H1 (cell line): ENCODE measurements at regions not wholly inside any gene's neighbourhood (a gene's known extent, or its start where the extent isn't known, plus 50 kb on each side); places are given as distances from the start of the nearest gene placed in this dataset.

Experiments used
- CTCF ChIA-PET: fragments of 300-600 bp; sonication (Branson Sonifier 250); formaldehyde crosslinking; loops from one replicate; lab custom pipeline; 2021; ENCODE audit not compliant: partially characterized antibody; lab: Charles Lee
- POLR2A ChIA-PET: fragments of 300-600 bp; sonication (Branson Sonifier 250); formaldehyde crosslinking; loops from one replicate; lab custom pipeline; 2021; ENCODE audit warnings: inconsistent platforms; ENCODE audit not compliant: partially characterized antibody; lab: Charles Lee
- DNase-seq, 2 experiments: peaks; one replicate each; pipeline versions ENCODE4 v3.0.0 to v3.0.0-alpha.2; 2010 to 2022; ENCODE audit warnings: low spot score in 2 of 2, low read depth in 1 of 2, mixed read lengths in 1 of 2
- FAIRE-seq: peaks from 2 replicates; lab custom pipeline; 2011; peaks lifted over from hg19 to GRCh38; lab: Jason Lieb, UNC
- H2AFZ ChIP-seq: 2 replicates; pipeline ENCODE4 v1.8.1; 2012; ENCODE audit warnings: low read length, inconsistent platforms
- H2AK5ac ChIP-seq: 2 replicates; pipeline ENCODE4 v1.6.1; 2013; ENCODE audit warnings: low read depth, low read length
- H2BK120ac ChIP-seq: replicated peaks from 2 replicates; pipeline ENCODE3; 2013; ENCODE audit warnings: low read depth, low read length, inconsistent platforms
- H2BK12ac ChIP-seq: 2 replicates; pipeline ENCODE4 v1.6.1; 2013; ENCODE audit warnings: low read depth, low read length
- H2BK15ac ChIP-seq: 2 replicates; pipeline ENCODE4 v1.6.1; 2013; ENCODE audit warnings: low read length
- H2BK20ac ChIP-seq: 2 replicates; pipeline ENCODE4 v1.6.1; 2013; ENCODE audit warnings: low read length
- H2BK5ac ChIP-seq: 2 replicates; pipeline ENCODE4 v1.6.1; 2013; ENCODE audit warnings: low read depth, low read length
- H3K14ac ChIP-seq: 2 replicates; pipeline ENCODE4 v1.6.1; 2013; ENCODE audit warnings: inconsistent platforms; ENCODE audit not compliant: insufficient read length
- H3K18ac ChIP-seq: 2 replicates; pipeline ENCODE4 v1.6.1; 2013; ENCODE audit warnings: low read length; ENCODE audit errors: extremely low read depth
- H3K23ac ChIP-seq: 2 replicates; pipeline ENCODE4 v1.6.1; 2013; ENCODE audit warnings: inconsistent platforms; ENCODE audit not compliant: insufficient read length
- H3K23me2 ChIP-seq: 2 replicates; pipeline ENCODE4 v1.6.1; 2013; ENCODE audit warnings: low read depth, low read length
- H3K27ac ChIP-seq: 2 replicates; pipeline ENCODE4 v1.6.1; 2011; ENCODE audit warnings: low read depth, low read length, inconsistent platforms
- H3K27me3 ChIP-seq, 4 experiments: replicated peaks in 1 of 4; 1 replicate in 1 of 4; 2 replicates in 3 of 4; pipeline versions ENCODE4 v1.6.1 to v1.8.1; 2011 to 2013; ENCODE audit warnings: low read length in 3 of 4, mild to moderate bottlenecking in 3 of 4, inconsistent platforms in 2 of 4, mixed read lengths in 2 of 4, moderate library complexity in 1 of 4; ENCODE audit not compliant: control insufficient read depth in 3 of 4, insufficient read depth in 3 of 4; ENCODE audit errors: extremely low read depth in 1 of 4
- H3K36me3 ChIP-seq, 4 experiments: 2 replicates each; pipeline versions ENCODE4 v1.6.1 to v1.8.1; 2011 to 2013; ENCODE audit warnings: mild to moderate bottlenecking in 4 of 4, low read length in 3 of 4, moderate library complexity in 2 of 4, control low read depth in 1 of 4, inconsistent platforms in 1 of 4; ENCODE audit not compliant: insufficient read depth in 4 of 4, control insufficient read depth in 2 of 4
- H3K4ac ChIP-seq: replicated peaks from 2 replicates; pipeline ENCODE3; 2013; ENCODE audit warnings: low read length, low read depth, mixed read lengths, inconsistent platforms; ENCODE audit not compliant: insufficient read length
- H3K4me1 ChIP-seq, 4 experiments: replicated peaks in 1 of 4; 1 replicate in 1 of 4; 2 replicates in 3 of 4; pipeline versions ENCODE4 v1.6.1 to v1.8.1; 2011 to 2013; ENCODE audit warnings: low read length in 3 of 4, inconsistent platforms in 2 of 4, mixed read lengths in 1 of 4; ENCODE audit not compliant: insufficient read depth in 4 of 4, control insufficient read depth in 3 of 4
- H3K4me2 ChIP-seq, 2 experiments: 2 replicates each; pipeline versions ENCODE4 v1.6.1 to v1.8.1; 2011 to 2013; ENCODE audit warnings: low read depth in 2 of 2, low read length in 2 of 2, control low read depth in 1 of 2, inconsistent platforms in 1 of 2, mild to moderate bottlenecking in 1 of 2; ENCODE audit not compliant: insufficient read depth in 1 of 2
- H3K4me3 ChIP-seq, 4 experiments: fragments of 200-600, 300-600 bp in 1 of 4; sonication (generic), shearing (Covaris generic), sonication (Bioruptor Twin) in 1 of 4; 2 replicates each; pipeline versions ENCODE4 v1.5.1 to v1.8.1; 2011 to 2016; ENCODE audit warnings: low read length in 4 of 4, low read depth in 3 of 4, control low read depth in 2 of 4, inconsistent platforms in 2 of 4, mild to moderate bottlenecking in 2 of 4, mixed read lengths in 1 of 4, moderate library complexity in 1 of 4; ENCODE audit not compliant: insufficient read depth in 2 of 4; ENCODE audit errors: extremely low read depth in 1 of 4
- H3K56ac ChIP-seq: replicated peaks from 2 replicates; pipeline ENCODE3; 2013; ENCODE audit warnings: low read depth, mild to moderate bottlenecking, mixed read lengths, low read length, inconsistent platforms; ENCODE audit not compliant: insufficient read length
- H3K79me1 ChIP-seq: 2 replicates; pipeline ENCODE4 v1.6.1; 2013; ENCODE audit warnings: low read depth, low read length, control low read depth
- H3K79me2 ChIP-seq, 2 experiments: 2 replicates each; pipeline versions ENCODE4 v1.6.1 to v1.8.1; 2012 to 2013; ENCODE audit warnings: low read length in 2 of 2, mild to moderate bottlenecking in 2 of 2, inconsistent platforms in 1 of 2; ENCODE audit not compliant: insufficient read depth in 2 of 2, control insufficient read depth in 1 of 2
- H3K9ac ChIP-seq, 4 experiments: replicated peaks in 1 of 4; 1 replicate in 1 of 4; 2 replicates in 3 of 4; pipeline versions ENCODE4 v1.6.1 to v1.8.1; 2011 to 2013; ENCODE audit warnings: low read depth in 3 of 4, low read length in 3 of 4, control low read depth in 2 of 4, mild to moderate bottlenecking in 2 of 4, moderate library complexity in 2 of 4, inconsistent platforms in 1 of 4; ENCODE audit errors: extremely low read depth in 1 of 4
- H3K9me3 ChIP-seq, 2 experiments: 2 replicates each; pipeline versions ENCODE4 v1.6.1 to v1.8.1; 2012 to 2013; ENCODE audit warnings: mild to moderate bottlenecking in 2 of 2, moderate library complexity in 2 of 2, control low read depth in 1 of 2, inconsistent platforms in 1 of 2, low read depth in 1 of 2, low read length in 1 of 2, mixed read lengths in 1 of 2; ENCODE audit not compliant: insufficient read depth in 2 of 2
- H4K20me1 ChIP-seq, 2 experiments: replicated peaks in 1 of 2; 2 replicates each; pipeline versions ENCODE3 to v1.8.1; 2011 to 2013; ENCODE audit warnings: inconsistent platforms in 2 of 2, low read length in 2 of 2, mild to moderate bottlenecking in 1 of 2; ENCODE audit not compliant: insufficient read depth in 2 of 2, control insufficient read depth in 1 of 2
- H4K5ac ChIP-seq: 2 replicates; pipeline ENCODE4 v1.6.1; 2013; ENCODE audit warnings: low read length, low read depth, mixed read lengths, inconsistent platforms; ENCODE audit not compliant: insufficient read length
- H4K8ac ChIP-seq: 2 replicates; pipeline ENCODE4 v1.8.0; 2013; ENCODE audit warnings: mild to moderate bottlenecking, moderate library complexity, low read length, inconsistent platforms; ENCODE audit not compliant: insufficient read depth; ENCODE audit errors: extremely low read depth
- H4K91ac ChIP-seq: replicated peaks from 2 replicates; pipeline ENCODE3; 2013; ENCODE audit warnings: low read length, mixed read lengths, inconsistent platforms; ENCODE audit not compliant: insufficient read length
- CHD1 ChIP-seq: IDR thresholded peaks from 2 replicates; pipeline ENCODE4 v1.6.1; 2012; ENCODE audit warnings: low read depth, low read length, improper control_type of control experiment
- JUND ChIP-seq: IDR thresholded peaks from 2 replicates; pipeline ENCODE4 v1.6.1; 2011; ENCODE audit warnings: mild to moderate bottlenecking, improper control_type of control experiment, low read length
- NANOG ChIP-seq: IDR thresholded peaks from 2 replicates; pipeline ENCODE4 v1.6.1; 2011; ENCODE audit warnings: low read length, low read depth, mild to moderate bottlenecking, inconsistent platforms; ENCODE audit not compliant: insufficient read depth, poor library complexity, severe bottlenecking
- RAD21 ChIP-seq, 2 experiments: IDR thresholded peaks in 1 of 2; conservative IDR thresholded peaks in 1 of 2; 2 replicates each; pipeline ENCODE4 v1.6.1; 2011; ENCODE audit warnings: low read depth in 2 of 2, low read length in 2 of 2, improper control_type of control experiment in 1 of 2, inconsistent platforms in 1 of 2, mild to moderate bottlenecking in 1 of 2, moderate library complexity in 1 of 2
- RFX5 ChIP-seq: IDR thresholded peaks from 2 replicates; pipeline ENCODE4 v1.6.1; 2011; ENCODE audit warnings: low read depth, low read length, improper control_type of control experiment, borderline replicate concordance
- RNF2 ChIP-seq: fragments of 200-900, 300-1000 bp; sonication (generic); IDR thresholded peaks from 2 replicates; pipeline ENCODE4 v1.7.1; 2016; ENCODE audit warnings: borderline replicate concordance, low read depth, mild to moderate bottlenecking, antibody characterized with exemption, low read length; ENCODE audit not compliant: poor library complexity, severe bottlenecking; ENCODE audit errors: missing control alignments
- SP1 ChIP-seq: IDR thresholded peaks from 2 replicates; pipeline ENCODE4 v1.6.1; 2011; ENCODE audit warnings: low read depth, low read length
- TCF12 ChIP-seq: IDR thresholded peaks from 2 replicates; pipeline ENCODE4 v1.6.1; 2011; ENCODE audit warnings: low read depth, mild to moderate bottlenecking, low read length
- YY1 ChIP-seq: IDR thresholded peaks from 2 replicates; pipeline ENCODE4 v1.6.1; 2011; ENCODE audit warnings: low read depth, mild to moderate bottlenecking, low read length
- WGBS, 2 experiments: shearing (Covaris generic) in 1 of 2; methylation state at CpG; one replicate each; pipeline versions ENCODE4 v1.1.6 to v1.1.7; 2013 to 2015; ENCODE audit warnings: low lambda C conversion rate in 2 of 2, mixed read lengths in 2 of 2, inconsistent platforms in 1 of 2, low coverage in 1 of 2, missing lambda C conversion rate in 1 of 2; ENCODE audit not compliant: insufficient replicate concordance in 2 of 2, insufficient coverage in 1 of 2, insufficient read length in 1 of 2; ENCODE audit errors: extremely low coverage in 1 of 2, missing lambda C conversion rate in 1 of 2; 5-methylcytosine and 5-hydroxymethylcytosine counted together
- TF ChIP-seq, protein P1 (sequence below): IDR thresholded peaks from 2 replicates; pipeline ENCODE4 v1.6.1; 2012; ENCODE audit warnings: inconsistent platforms
- TF ChIP-seq, protein P2 (sequence below): IDR thresholded peaks from 2 replicates; pipeline ENCODE4 v1.6.1; 2011; ENCODE audit warnings: low read length, improper control_type of control experiment

DNA sequence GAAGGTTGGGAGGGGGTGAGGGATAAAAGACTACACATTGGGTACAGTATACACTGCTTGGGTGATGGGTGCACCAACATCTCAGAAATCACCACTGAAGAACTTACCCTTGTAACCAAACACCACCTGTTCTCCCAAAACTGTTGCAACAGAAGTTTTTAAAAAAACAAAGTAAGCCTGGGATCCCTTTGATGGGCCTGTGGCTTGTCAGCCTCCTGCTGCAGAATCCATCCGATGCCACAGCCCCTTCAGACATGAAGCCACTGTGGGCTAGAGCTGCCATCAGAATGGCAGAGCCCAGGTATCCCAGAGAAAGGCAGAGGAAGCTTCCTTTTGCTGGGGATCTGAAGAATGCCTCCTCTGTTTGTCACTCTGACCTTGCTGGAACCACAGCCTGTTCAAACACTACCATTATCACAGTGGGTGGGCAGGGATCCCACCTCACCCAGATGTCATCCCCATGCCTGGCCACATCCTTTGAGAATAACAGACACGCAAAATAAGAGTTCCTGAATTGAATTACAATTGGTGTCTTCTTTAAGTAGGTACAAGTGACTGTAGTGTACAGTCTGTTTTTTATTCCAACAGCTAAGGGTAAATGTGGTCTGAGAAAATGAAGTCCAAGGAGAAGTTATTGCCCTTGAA is 78.1 kb upstream of the DIRAS2 start:
- Histone ChIP-seq H3K27ac (no peak overlapping the region), H2AFZ (no peak overlapping the region), H4K91ac (no peak overlapping the region), H3K9ac (no peak overlapping the region), H4K5ac (no peak overlapping the region), H3K56ac (no peak overlapping the region), H3K18ac (no peak overlapping the region), H4K20me1 (no peaks in the 10 kb centered on the region), H3K14ac (no peak overlapping the region), H2BK12ac (no peak overlapping the region), H3K79me2 (no peaks in the 10 kb centered on the region), H4K8ac (no peak overlapping the region), H2BK120ac (no peak overlapping the region), H3K36me3 (no peaks in the 10 kb centered on the region), H3K23me2 (no peaks in the 10 kb centered on the region), H2AK5ac (no peak overlapping the region), H3K23ac (no peak overlapping the region), H3K4me1 (no peaks in the 10 kb centered on the region), H2BK15ac (no peak overlapping the region), H3K9me3 (no peaks in the 10 kb centered on the region), H3K79me1 (no peaks in the 10 kb centered on the region), H3K27me3 (no peaks in the 10 kb centered on the region), H3K4ac (no peak overlapping the region), H3K4me2 (no peak overlapping the region), H2BK5ac (no peak overlapping the region), H3K4me3 (no peak overlapping the region), H2BK20ac (no peak overlapping the region)
- no peak for FAIRE-seq
- WGBS, 2 experiments: 93% methylated on average over 2 of the region's 2 CpGs; no CpG with 5 or more reads in 1 of the 2 experiments
- POLR2A ChIA-PET: interaction anchor here (0.7 kb wide), 1 partner anchor 88 kb away, joined by 3 read pairs; no protein-coding TSS in a partner anchor
- CTCF ChIA-PET: interaction anchor here (0.7 to 1.5 kb wide), 5 partner anchors 8 to 402 kb away, joined by 3 to 5 read pairs (median 3); no protein-coding TSS in a partner anchor
- no peak for DNase-seq
- TF ChIP-seq RNF2 (no peak), YY1 (no peak), RAD21 (IDR thresholded peaks at IDR 0.05 in 1 of 2, conservative IDR thresholded peaks at IDR 0.05 in 1 of 2; ENCODE audit: low read depth in 2 of 2, low read length in 2 of 2) (no peak), NANOG (no peak), JUND (no peak), SP1 (no peak), RFX5 (no peak), CHD1 (no peak), TCF12 (no peak)
- TF ChIP-seq, protein P1, sequence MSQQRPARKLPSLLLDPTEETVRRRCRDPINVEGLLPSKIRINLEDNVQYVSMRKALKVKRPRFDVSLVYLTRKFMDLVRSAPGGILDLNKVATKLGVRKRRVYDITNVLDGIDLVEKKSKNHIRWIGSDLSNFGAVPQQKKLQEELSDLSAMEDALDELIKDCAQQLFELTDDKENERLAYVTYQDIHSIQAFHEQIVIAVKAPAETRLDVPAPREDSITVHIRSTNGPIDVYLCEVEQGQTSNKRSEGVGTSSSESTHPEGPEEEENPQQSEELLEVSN: no peak
- TF ChIP-seq, protein P2, sequence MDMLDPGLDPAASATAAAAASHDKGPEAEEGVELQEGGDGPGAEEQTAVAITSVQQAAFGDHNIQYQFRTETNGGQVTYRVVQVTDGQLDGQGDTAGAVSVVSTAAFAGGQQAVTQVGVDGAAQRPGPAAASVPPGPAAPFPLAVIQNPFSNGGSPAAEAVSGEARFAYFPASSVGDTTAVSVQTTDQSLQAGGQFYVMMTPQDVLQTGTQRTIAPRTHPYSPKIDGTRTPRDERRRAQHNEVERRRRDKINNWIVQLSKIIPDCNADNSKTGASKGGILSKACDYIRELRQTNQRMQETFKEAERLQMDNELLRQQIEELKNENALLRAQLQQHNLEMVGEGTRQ: no peak
